Testis (tissue), 2 donors: ENCODE measurements at regions not wholly inside any gene's neighbourhood (a gene's known extent, or its start where the extent isn't known, plus 50 kb on each side); places are given as distances from the start of the nearest gene placed in this dataset.

Source experiments
- CTCF ChIP-seq, 3 experiments: fragments of 450-650 bp in 2 of 3; fragments of 200-600 bp in 1 of 3; sonication (generic) in 1 of 3; IDR thresholded peaks; one replicate each; pipeline ENCODE4 v1.5.1; 2016 to 2019; ENCODE audit warnings: antibody characterized with exemption in 3 of 3, mild to moderate bottlenecking in 2 of 3, moderate library complexity in 1 of 3
- POLR2A ChIP-seq: fragments of 450-650 bp; IDR thresholded peaks from one replicate; pipeline ENCODE4 v1.6.1; 2017; ENCODE audit warnings: antibody characterized with exemption, mild to moderate bottlenecking, moderate library complexity

- TF ChIP-seq CTCF (IDR thresholded peaks at IDR 0.05) (no peak), POLR2A (no peak)
Observed at GRCh38 chr4:81348778-81349094, 123.0 kb downstream of the RASGEF1B start.
